K562 (cell line): ENCODE measurements at regions not wholly inside any gene's neighbourhood (a gene's known extent, or its start where the extent isn't known, plus 50 kb on each side); places are given as distances from the start of the nearest gene placed in this dataset.
"Not testable (repeated sequence)": the region's sequence is repeated elsewhere in the genome, so short reads cannot be mapped to it uniquely, and the experiment has no call there.

ENCODE experiments used
- ATAC-seq: fragments of 200-7000 bp; cut with Tn5 transposase; 3 replicates; pipeline ENCODE4 v1.9.1; 2020; ENCODE audit warnings: moderate library complexity
- BruUV-seq: library from RNA; stranded (reverse); fragments of 400-500 nt; replicated peaks from 2 replicates; lab custom pipeline; 2021; lab: Mats Ljungman, UMichigan
- CTCF ChIA-PET: fragments of 300-600 bp; formaldehyde crosslinking; extraction: SDS; loops from one replicate; lab custom pipeline; 2021; ENCODE audit warnings: low intra/inter-chr PET ratio; lab: Yijun Ruan, JAX
- POLR2A ChIA-PET: fragments of 300-600, 350-650 bp; sonication (Branson Sonifier 250); formaldehyde crosslinking; extraction: SDS; loops from one replicate; lab custom pipeline; 2021; ENCODE audit warnings: antibody characterized with exemption, inconsistent platforms; lab: Yijun Ruan, JAX
- DNase-seq, 4 experiments: peaks; one replicate each; pipeline versions ENCODE4 v3.0.0 to v3.0.0-alpha.2; 2011 to 2018; ENCODE audit warnings: low spot score in 3 of 4, mixed read lengths in 3 of 4; ENCODE audit errors: extremely low read depth in 1 of 4
- FAIRE-seq: peaks from 2 replicates; lab custom pipeline; 2011; peaks lifted over from hg19 to GRCh38; lab: Jason Lieb, UNC
- H2AFZ ChIP-seq: 2 replicates; pipeline ENCODE4 v1.6.0; 2011; ENCODE audit warnings: low read depth, low read length, control low read depth, inconsistent platforms
- H3K27ac ChIP-seq: fragments of 200-600 bp; 3 replicates; pipeline ENCODE4 v1.8.0; 2011; ENCODE audit warnings: low read depth, mild to moderate bottlenecking, control low read depth, inconsistent platforms, low read length, moderate library complexity, mixed read lengths; ENCODE audit errors: extremely low read depth
- H3K27me3 ChIP-seq, 2 experiments: fragments of 300-600 bp in 1 of 2; 2 replicates in 1 of 2; 3 replicates in 1 of 2; pipeline versions ENCODE4 v1.6.0 to v1.8.0; 2011; ENCODE audit warnings: inconsistent platforms in 2 of 2, low read length in 2 of 2, mild to moderate bottlenecking in 1 of 2, mixed read lengths in 1 of 2, moderate library complexity in 1 of 2; ENCODE audit not compliant: control insufficient read depth in 2 of 2, insufficient read depth in 2 of 2
- H3K36me3 ChIP-seq: fragments of 300-600 bp; 3 replicates; pipeline ENCODE4 v1.8.0; 2011; ENCODE audit warnings: mild to moderate bottlenecking, low read length, inconsistent platforms; ENCODE audit not compliant: control insufficient read depth, insufficient read depth
- H3K4me1 ChIP-seq, 2 experiments: fragments of 200-600 bp in 1 of 2; replicated peaks in 1 of 2; 2 replicates in 1 of 2; 3 replicates in 1 of 2; pipeline versions ENCODE4 v1.5.1 to v1.8.0; 2011; ENCODE audit warnings: inconsistent platforms in 2 of 2, low read length in 2 of 2, mild to moderate bottlenecking in 1 of 2, mixed read lengths in 1 of 2, moderate library complexity in 1 of 2; ENCODE audit not compliant: control insufficient read depth in 2 of 2, insufficient read depth in 2 of 2
- H3K4me2 ChIP-seq: 2 replicates; pipeline ENCODE4 v1.6.1; 2011; ENCODE audit warnings: low read length, control low read depth, inconsistent platforms, mixed read lengths; ENCODE audit not compliant: insufficient read depth
- H3K4me3 ChIP-seq: fragments of 200-600 bp; sonication (generic), shearing (Covaris generic); 2 replicates; pipeline ENCODE4 v1.5.1; 2016; ENCODE audit warnings: control low read depth, inconsistent platforms
- H3K79me2 ChIP-seq: fragments of 200-600 bp; 3 replicates; pipeline ENCODE4 v1.8.0; 2011; ENCODE audit warnings: low read length, inconsistent platforms; ENCODE audit not compliant: control insufficient read depth, insufficient read depth
- H3K9ac ChIP-seq, 2 experiments: 2 replicates each; pipeline versions ENCODE4 v1.6.0 to v1.6.1; 2011; ENCODE audit warnings: low read depth in 2 of 2, low read length in 2 of 2, control low read depth in 1 of 2, inconsistent platforms in 1 of 2, mild to moderate bottlenecking in 1 of 2, mixed read lengths in 1 of 2; ENCODE audit not compliant: insufficient read depth in 1 of 2
- H3K9me1 ChIP-seq: one replicate; pipeline ENCODE4 v1.6.0; 2011; ENCODE audit warnings: inconsistent platforms, mild to moderate bottlenecking, low read length, moderate library complexity; ENCODE audit not compliant: control insufficient read depth, insufficient read depth
- H3K9me3 ChIP-seq: replicated peaks from 2 replicates; pipeline ENCODE4 v1.5.1; 2011; ENCODE audit warnings: low read depth, low read length, inconsistent platforms; ENCODE audit not compliant: control insufficient read depth, insufficient read depth
- H4K20me1 ChIP-seq: replicated peaks from 2 replicates; pipeline ENCODE4 v1.6.1; 2011; ENCODE audit warnings: low read length, inconsistent platforms, mixed read lengths; ENCODE audit not compliant: control insufficient read depth, insufficient read depth
- ATF2 ChIP-seq: sonication (generic); formaldehyde crosslinking; IDR thresholded peaks from 2 replicates; pipeline ENCODE4 v1.8.1; 2022; ENCODE audit warnings: missing genetic modification reagents
- ATF3 ChIP-seq, 2 experiments: fragments of 450-650 bp in 1 of 2; sonication (generic) in 1 of 2; formaldehyde crosslinking in 1 of 2; IDR thresholded peaks in 1 of 2; conservative IDR thresholded peaks in 1 of 2; 2 replicates each; pipeline versions ENCODE4 v1.6.1 to v1.8.1; 2016 to 2023; ENCODE audit warnings: mild to moderate bottlenecking in 2 of 2, moderate library complexity in 2 of 2, inconsistent platforms in 1 of 2, missing genetic modification reagents in 1 of 2
- BRD4 ChIP-seq: fragments of 200-600 bp; sonication (generic); IDR thresholded peaks from 2 replicates; pipeline ENCODE4 v1.6.1; 2017; ENCODE audit warnings: inconsistent platforms
- HCFC1 ChIP-seq: IDR thresholded peaks from 2 replicates; pipeline ENCODE4 v1.6.1; 2012; ENCODE audit warnings: low read depth, low read length, improper control_type of control experiment
- MAFF ChIP-seq: IDR thresholded peaks from 2 replicates; pipeline ENCODE4 v1.6.1; 2012; ENCODE audit warnings: low read length, improper control_type of control experiment
- MTA2 ChIP-seq: fragments of 450-650 bp; IDR thresholded peaks from 2 replicates; pipeline ENCODE4 v1.6.1; 2016; ENCODE audit warnings: low read depth
- SAFB ChIP-seq: fragments of 200-400 bp; formaldehyde crosslinking; IDR thresholded peaks from 2 replicates; pipeline ENCODE4 v1.6.1; 2017; ENCODE audit warnings: low read depth, low read length, borderline replicate concordance
- SRSF7 ChIP-seq: fragments of 200-400 bp; formaldehyde crosslinking; optimal IDR thresholded peaks from 2 replicates; pipeline ENCODE3; 2017; ENCODE audit warnings: mild to moderate bottlenecking, low read depth, low read length
- TAL1 ChIP-seq: fragments of 450-650 bp; IDR thresholded peaks from 2 replicates; pipeline ENCODE4 v1.6.1; 2016; ENCODE audit warnings: mild to moderate bottlenecking
- WGBS: fragments of 100-300 bp; shearing (Covaris generic); methylation state at CpG from one replicate; pipeline ENCODE4 v1.1.6; 2016; ENCODE audit warnings: low coverage, mixed read lengths; ENCODE audit not compliant: insufficient coverage; ENCODE audit errors: missing lambda C conversion rate; 5-methylcytosine and 5-hydroxymethylcytosine counted together
- in situ Hi-C: fragments of 300-500 bp; cut with MboI; formaldehyde crosslinking; loops from 4 replicates; pipeline ENCODE4 v1.15.0; 2018; ENCODE audit warnings: inconsistent platforms, mixed read lengths
- intact Hi-C: fragments of 100-400 bp; cut with micrococcal nuclease; formaldehyde crosslinking; loops from 2 replicates; pipeline ENCODE4 v1.14.2; 2022

- no peak overlapping the region for H3K27ac ChIP-seq
- H3K36me3 ChIP-seq, result no peaks in the 10 kb centered on the region
- H3K27me3 ChIP-seq, result no peaks in the 10 kb centered on the region
- TF ChIP-seq BRD4, result no peak
- no peak for TF ChIP-seq HCFC1
- no peak for TF ChIP-seq SAFB
- no peak for TF ChIP-seq TAL1
- no peak for TF ChIP-seq SRSF7
- no peak for TF ChIP-seq MTA2
- no peak for TF ChIP-seq MAFF
- TF ChIP-seq ATF2 (CRISPR knock-in tag), result no peak
- TF ChIP-seq ATF3 (IDR thresholded peaks at IDR 0.05), result no peak
- no peak for TF ChIP-seq ATF3 (CRISPR knock-in tag; conservative IDR thresholded peaks at IDR 0.05)
- H3K4me3 ChIP-seq, result no peak overlapping the region
- no peaks in the 10 kb centered on the region for H3K4me1 ChIP-seq
- intact Hi-C loops, result no loop called here
- no peak for DNase-seq
- no peaks in the 10 kb centered on the region for H3K9me1 ChIP-seq
- 0% methylated on average over 3 of the region's 3 CpGs for WGBS
- ATAC-seq, result no peak
- H4K20me1 ChIP-seq, result no peaks in the 10 kb centered on the region
- H3K4me2 ChIP-seq, result no peak overlapping the region
- H2AFZ ChIP-seq, result no peak overlapping the region
- H3K9me3 ChIP-seq, result no peaks in the 10 kb centered on the region
- no peaks in the 10 kb centered on the region for H3K79me2 ChIP-seq
- BruUV-seq, result no TSS peak
- CTCF ChIA-PET, result no interaction called here
- FAIRE-seq, result no peak
- POLR2A ChIA-PET, result no interaction called here
- in situ Hi-C loops, result no loop called here
- H3K9ac ChIP-seq, result no peak overlapping the region
Measured at GRCh38 chr14:106187216-106187615, 660.8 kb downstream of the TMEM121 start.

DNA sequence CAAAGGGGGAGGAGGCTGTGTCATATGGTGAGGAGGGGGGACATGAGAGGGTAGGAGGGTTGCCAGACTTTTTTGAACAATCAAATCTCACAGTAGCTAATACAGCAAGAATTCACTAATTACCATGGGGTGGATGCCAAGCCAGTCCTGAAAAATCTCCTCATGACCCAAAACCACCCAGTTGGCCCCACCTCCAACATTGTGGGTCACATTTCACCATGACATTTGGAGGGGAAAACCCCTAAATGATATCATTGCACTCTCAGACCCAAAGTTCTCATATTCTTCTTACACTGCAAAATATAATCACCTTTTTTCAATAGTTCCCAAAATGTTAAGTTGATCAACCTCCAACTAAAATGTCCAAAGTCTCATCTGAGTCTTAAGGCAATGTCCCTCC is 666.3 kb downstream of the TMEM121 start:
- DNase-seq, H3K4me1 ChIP-seq, H3K27me3 ChIP-seq, H3K79me2 ChIP-seq, CTCF ChIA-PET, H3K27ac ChIP-seq, H4K20me1 ChIP-seq, ATAC-seq, BruUV-seq, H3K36me3 ChIP-seq, H3K4me2 ChIP-seq, H3K9ac ChIP-seq, in situ Hi-C loops, H3K9me1 ChIP-seq, H3K4me3 ChIP-seq, H3K9me3 ChIP-seq, FAIRE-seq, POLR2A ChIA-PET, intact Hi-C loops, H2AFZ ChIP-seq: not testable (repeated sequence)
